ENCODE measurements at regions not wholly inside any gene's neighbourhood (a gene's known extent, or its start where the extent isn't known, plus 50 kb on each side); places are given as distances from the start of the nearest gene placed in this dataset.

DNA sequence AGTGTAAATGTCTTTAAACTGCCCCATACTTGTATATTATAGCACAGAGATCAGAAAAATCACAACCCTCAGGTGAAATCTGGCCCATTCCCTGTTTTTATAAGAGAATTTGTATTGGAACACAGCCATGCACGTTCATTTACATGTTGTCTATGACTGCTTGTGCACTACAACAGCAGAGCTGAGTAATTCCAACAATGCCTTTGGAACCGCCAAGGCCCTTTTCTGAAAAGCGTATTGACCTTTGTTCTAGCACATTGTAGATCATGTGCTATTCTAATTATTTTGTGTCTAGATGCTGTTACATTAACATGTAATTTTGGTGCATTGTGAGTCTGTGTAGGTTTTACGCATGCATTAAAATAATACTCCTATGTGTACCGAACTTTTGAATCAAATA is 339.6 kb downstream of the CHRM3 start:
- POLR2A ChIA-PET, result no interaction called here
- CTCF ChIA-PET, result interaction anchor here (2.0 kb wide), 1 partner anchor 17 kb away, joined by 4 read pairs; no protein-coding TSS in a partner anchor
- TF ChIP-seq, protein P1, sequence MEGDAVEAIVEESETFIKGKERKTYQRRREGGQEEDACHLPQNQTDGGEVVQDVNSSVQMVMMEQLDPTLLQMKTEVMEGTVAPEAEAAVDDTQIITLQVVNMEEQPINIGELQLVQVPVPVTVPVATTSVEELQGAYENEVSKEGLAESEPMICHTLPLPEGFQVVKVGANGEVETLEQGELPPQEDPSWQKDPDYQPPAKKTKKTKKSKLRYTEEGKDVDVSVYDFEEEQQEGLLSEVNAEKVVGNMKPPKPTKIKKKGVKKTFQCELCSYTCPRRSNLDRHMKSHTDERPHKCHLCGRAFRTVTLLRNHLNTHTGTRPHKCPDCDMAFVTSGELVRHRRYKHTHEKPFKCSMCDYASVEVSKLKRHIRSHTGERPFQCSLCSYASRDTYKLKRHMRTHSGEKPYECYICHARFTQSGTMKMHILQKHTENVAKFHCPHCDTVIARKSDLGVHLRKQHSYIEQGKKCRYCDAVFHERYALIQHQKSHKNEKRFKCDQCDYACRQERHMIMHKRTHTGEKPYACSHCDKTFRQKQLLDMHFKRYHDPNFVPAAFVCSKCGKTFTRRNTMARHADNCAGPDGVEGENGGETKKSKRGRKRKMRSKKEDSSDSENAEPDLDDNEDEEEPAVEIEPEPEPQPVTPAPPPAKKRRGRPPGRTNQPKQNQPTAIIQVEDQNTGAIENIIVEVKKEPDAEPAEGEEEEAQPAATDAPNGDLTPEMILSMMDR (IDR thresholded peaks at IDR 0.05; ENCODE audit: control extremely low read depth, extremely low read depth, low read depth, missing control alignments), result no peak
- DNase-seq (ENCODE audit: extremely low spot score), result no peak

DNA sequence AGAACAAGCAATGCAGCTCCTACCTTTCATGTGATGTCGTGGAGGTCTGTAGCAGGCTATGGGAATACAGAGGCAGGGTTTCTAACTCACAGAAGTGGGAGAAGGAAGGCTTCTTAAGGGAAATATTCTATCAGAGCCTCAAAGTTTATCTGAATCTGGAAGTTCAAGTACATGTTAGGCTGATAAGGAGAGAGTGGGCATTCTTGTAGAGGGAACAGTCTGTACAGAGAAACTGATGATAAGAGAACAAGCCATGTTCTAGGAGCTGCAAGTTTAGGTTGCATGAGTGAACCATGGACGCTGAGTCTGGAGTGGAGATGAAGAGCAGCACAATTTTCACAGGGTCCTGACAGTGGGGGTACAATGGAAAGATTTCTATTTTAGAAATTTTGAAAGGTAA is 344.0 kb downstream of the CHRM3 start:
- ChIA-PET POLR2A (no interaction called here), CTCF (no interaction called here)
- TF ChIP-seq, protein P1 (IDR thresholded peaks at IDR 0.05; ENCODE audit: control extremely low read depth, extremely low read depth, low read depth, missing control alignments), result no peak
- DNase-seq (ENCODE audit: extremely low spot score), result no peak

DNA sequence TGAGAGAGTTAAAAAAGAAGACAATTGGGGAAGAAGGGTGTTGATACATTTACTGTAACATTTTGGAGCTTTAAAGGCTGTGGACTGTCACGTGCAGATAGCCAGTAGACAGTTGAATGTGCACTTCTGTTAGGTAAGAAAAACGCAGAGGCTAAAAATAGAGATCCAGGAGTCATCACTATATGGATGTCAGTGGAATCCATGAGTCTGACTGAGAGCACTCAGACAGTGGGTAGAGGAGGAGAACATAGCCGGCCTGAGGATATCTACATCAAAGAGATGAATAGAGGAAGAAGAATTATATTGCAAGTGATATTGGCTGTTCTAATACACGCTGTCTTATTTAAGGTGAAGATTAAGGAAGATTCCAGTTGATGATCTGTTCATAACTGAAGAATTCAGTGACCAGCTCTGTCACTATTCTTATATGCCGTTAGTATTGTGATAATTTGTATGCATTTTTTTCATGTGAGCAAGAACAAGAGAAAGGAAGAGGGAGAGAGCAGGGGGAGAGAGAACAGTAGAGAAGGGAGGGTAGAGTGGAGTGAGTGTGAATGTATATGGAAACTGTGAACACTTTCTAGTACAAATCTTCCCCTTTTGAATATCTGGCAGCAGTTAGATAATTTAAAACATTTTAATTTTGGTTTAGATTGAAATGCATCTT is 344.8 kb downstream of the CHRM3 start:
- CTCF ChIA-PET, result no interaction called here
- no peak for DNase-seq (ENCODE audit: extremely low spot score)
- POLR2A ChIA-PET, result no interaction called here
- TF ChIP-seq, protein P1 (IDR thresholded peaks at IDR 0.05; ENCODE audit: control extremely low read depth, extremely low read depth, low read depth, missing control alignments), result no peak

DNA sequence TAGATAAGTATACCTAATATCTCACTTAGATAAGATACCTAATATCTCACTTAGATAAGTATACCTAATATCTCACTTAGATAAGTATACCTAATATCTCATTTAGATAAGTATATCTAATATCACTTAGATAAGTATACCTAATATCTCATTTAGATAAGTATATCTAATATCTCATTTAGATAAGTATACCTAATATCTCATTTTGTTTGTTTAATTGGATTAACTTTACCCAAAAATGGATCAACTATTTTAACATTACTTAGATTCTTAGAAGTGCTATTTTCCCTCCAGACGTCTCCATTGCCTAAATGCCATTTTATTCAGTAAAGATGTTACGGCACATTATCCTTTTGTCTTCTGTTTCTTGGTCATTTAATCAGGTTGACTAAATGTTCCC is 346.4 kb downstream of the CHRM3 start:
- DNase-seq (ENCODE audit: extremely low spot score), result no peak
- TF ChIP-seq, protein P1 (IDR thresholded peaks at IDR 0.05; ENCODE audit: control extremely low read depth, extremely low read depth, low read depth, missing control alignments), result no peak
- CTCF ChIA-PET, result interaction anchor here (0.9 kb wide), 1 partner anchor 23 kb away, joined by 3 read pairs; no protein-coding TSS in a partner anchor
- POLR2A ChIA-PET, result no interaction called here

DNA sequence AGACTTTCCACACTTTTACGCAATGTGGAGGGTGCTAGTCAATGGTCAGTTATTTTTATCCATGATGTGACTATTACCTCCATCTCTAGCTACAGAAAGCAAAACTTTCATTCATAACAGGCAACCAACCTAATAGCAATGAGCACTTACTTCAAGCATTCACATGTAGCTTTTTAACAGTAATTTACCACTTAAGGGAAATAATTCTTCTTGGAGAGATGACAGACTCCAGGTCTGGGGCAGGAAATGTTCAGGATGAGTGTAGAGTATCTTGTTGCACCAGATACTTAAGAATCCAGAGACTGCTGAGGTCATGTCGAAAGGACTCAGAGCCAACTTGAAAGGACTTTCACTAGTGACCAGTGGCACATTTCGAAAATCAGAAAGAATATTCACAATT is 347.6 kb downstream of the CHRM3 start:
- TF ChIP-seq, protein P1 (IDR thresholded peaks at IDR 0.05; ENCODE audit: control extremely low read depth, extremely low read depth, low read depth, missing control alignments), result no peak
- POLR2A ChIA-PET, result no interaction called here
- CTCF ChIA-PET, result no interaction called here
- no peak for DNase-seq (ENCODE audit: extremely low spot score)

DNA sequence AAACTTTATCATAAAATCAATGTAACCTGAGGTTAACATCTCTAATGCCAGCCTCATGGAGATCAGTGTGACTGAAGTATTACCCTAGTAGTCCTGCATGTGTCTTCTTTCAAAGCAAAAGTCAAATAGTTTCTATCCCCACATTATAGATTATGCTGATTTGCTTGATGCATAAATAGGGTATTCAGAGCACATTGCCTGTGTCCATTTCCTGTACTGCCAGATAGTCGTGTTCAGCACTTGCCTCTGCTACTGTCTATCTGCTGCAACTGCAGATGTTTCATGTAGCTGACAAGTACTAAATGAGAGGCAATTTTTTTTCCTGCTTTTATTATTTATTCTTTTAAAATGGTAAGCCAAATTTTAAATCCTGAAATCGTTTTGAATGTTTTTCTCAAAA is 348.7 kb downstream of the CHRM3 start:
- DNase-seq (ENCODE audit: extremely low spot score), result no peak
- TF ChIP-seq, protein P1 (IDR thresholded peaks at IDR 0.05; ENCODE audit: control extremely low read depth, extremely low read depth, low read depth, missing control alignments), result no peak

More for the DNA sequence above, 348.7 kb downstream of the CHRM3 start:
- ChIA-PET CTCF (interaction anchor here (1.4 kb wide), 1 partner anchor 11 kb away, joined by 3 read pairs; no protein-coding TSS in a partner anchor), POLR2A (no interaction called here)

All from GM10248 (cell line).